ENCODE measurements at regions not wholly inside any gene's neighbourhood (a gene's known extent, or its start where the extent isn't known, plus 50 kb on each side); places are given as distances from the start of the nearest gene placed in this dataset.

- ChIA-PET CTCF (no interaction called here), POLR2A (no interaction called here)
- DNase-seq (ENCODE audit: low read depth): no peak
- TF ChIP-seq CTCF (IDR thresholded peaks at IDR 0.05; ENCODE audit: insufficient read depth, low read depth, low read length): no peak
- Histone ChIP-seq H3K4me3 (ENCODE audit: low read depth, low read length) (no peak overlapping the region), H3K36me3 (ENCODE audit: control insufficient read depth, insufficient read depth, low read length) (no peaks in the 10 kb centered on the region), H3K27me3 (ENCODE audit: control insufficient read depth, insufficient read depth, low read length) (no peaks in the 10 kb centered on the region; the same call in 1 of the 2 replicates)
Measured at GRCh38 chr9:95586326-95586725, 69.6 kb upstream of the PTCH1 start.

GRCh38 chr9:95585824-95586223 is 69.1 kb upstream of the PTCH1 start:
- DNase-seq (ENCODE audit: low read depth): no peak
- Histone ChIP-seq H3K4me3 (ENCODE audit: low read depth, low read length) (no peak overlapping the region), H3K36me3 (ENCODE audit: control insufficient read depth, insufficient read depth, low read length) (no peaks in the 10 kb centered on the region), H3K27me3 (ENCODE audit: control insufficient read depth, insufficient read depth, low read length) (no peaks in the 10 kb centered on the region; the same call in 1 of the 2 replicates)
- POLR2A ChIA-PET: no interaction called here
- CTCF ChIA-PET: no interaction called here
- TF ChIP-seq CTCF (IDR thresholded peaks at IDR 0.05; ENCODE audit: insufficient read depth, low read depth, low read length): no peak

GRCh38 chr9:95584176-95584575 is 67.4 kb upstream of the PTCH1 start:
- Histone ChIP-seq H3K36me3 (ENCODE audit: control insufficient read depth, insufficient read depth, low read length) (no peaks in the 10 kb centered on the region), H3K27me3 (ENCODE audit: control insufficient read depth, insufficient read depth, low read length) (no peaks in the 10 kb centered on the region; the same call in 1 of the 2 replicates), H3K4me3 (ENCODE audit: low read depth, low read length) (no peak overlapping the region)
- ChIA-PET POLR2A (no interaction called here), CTCF (no interaction called here)
- DNase-seq (ENCODE audit: low read depth): no peak
- TF ChIP-seq CTCF (IDR thresholded peaks at IDR 0.05; ENCODE audit: insufficient read depth, low read depth, low read length): no peak

- Histone ChIP-seq H3K27me3 (ENCODE audit: control insufficient read depth, insufficient read depth, low read length) (no peaks in the 10 kb centered on the region; the same call in none of the 2 replicates), H3K36me3 (ENCODE audit: control insufficient read depth, insufficient read depth, low read length) (no peaks in the 10 kb centered on the region), H3K4me3 (ENCODE audit: low read depth, low read length) (no peak overlapping the region)
- TF ChIP-seq CTCF (IDR thresholded peaks at IDR 0.05; ENCODE audit: insufficient read depth, low read depth, low read length): no peak
- no peak for DNase-seq (ENCODE audit: low read depth)
- POLR2A ChIA-PET: no interaction called here
- CTCF ChIA-PET: no interaction called here
Measured at GRCh38 chr9:95581900-95582299, 65.1 kb upstream of the PTCH1 start.

- H3K4me3 ChIP-seq (ENCODE audit: low read depth, low read length): no peak overlapping the region
- no peaks in the 10 kb centered on the region for H3K36me3 ChIP-seq (ENCODE audit: control insufficient read depth, insufficient read depth, low read length)
- no peaks in the 10 kb centered on the region; the same call in 1 of the 2 replicates for H3K27me3 ChIP-seq (ENCODE audit: control insufficient read depth, insufficient read depth, low read length)
- DNase-seq (ENCODE audit: low read depth): no peak
- POLR2A ChIA-PET: no interaction called here
- no peak for TF ChIP-seq CTCF (IDR thresholded peaks at IDR 0.05; ENCODE audit: insufficient read depth, low read depth, low read length)
- CTCF ChIA-PET: no interaction called here
Measured at GRCh38 chr9:95580812-95581761, 64.3 kb upstream of the PTCH1 start.

Data from BJ (cell line).